Inferior parietal cortex (tissue), 1 donor: ENCODE measurements at regions not wholly inside any gene's neighbourhood (a gene's known extent, or its start where the extent isn't known, plus 50 kb on each side); places are given as distances from the start of the nearest gene placed in this dataset.
"Not testable (repeated sequence)": the region's sequence is repeated elsewhere in the genome, so short reads cannot be mapped to it uniquely, and the experiment has no call there.

Experiments used
- DNase-seq: peaks from one replicate; pipeline ENCODE4 v3.0.0-alpha.2; 2016; ENCODE audit errors: extremely low spot score

DNA sequence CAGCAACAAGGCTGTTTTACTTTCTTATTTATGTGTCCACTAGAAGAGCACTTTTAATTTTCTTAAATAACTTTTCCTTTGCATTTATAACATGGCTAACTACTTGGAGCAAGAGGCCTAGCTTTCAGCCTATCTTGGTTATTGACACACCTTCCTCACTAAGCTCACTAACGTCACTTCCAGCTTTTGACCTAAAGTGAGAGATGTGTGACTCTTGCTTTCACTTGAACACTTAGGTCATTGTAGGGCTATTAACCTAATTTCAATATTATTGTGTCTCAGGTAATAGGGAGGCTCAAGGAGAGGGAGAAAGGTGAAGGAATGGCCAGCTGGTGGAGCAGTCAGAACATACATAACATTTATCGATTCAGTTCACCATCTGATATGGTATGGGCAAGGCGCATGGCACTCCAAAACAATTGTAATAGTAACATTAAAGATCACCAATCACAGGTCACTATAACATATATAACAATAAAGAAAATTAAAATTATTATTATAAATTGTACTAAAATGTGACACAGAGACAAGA lies 95.0 kb upstream of the FAM20C start:
- DNase-seq = no peak

DNA sequence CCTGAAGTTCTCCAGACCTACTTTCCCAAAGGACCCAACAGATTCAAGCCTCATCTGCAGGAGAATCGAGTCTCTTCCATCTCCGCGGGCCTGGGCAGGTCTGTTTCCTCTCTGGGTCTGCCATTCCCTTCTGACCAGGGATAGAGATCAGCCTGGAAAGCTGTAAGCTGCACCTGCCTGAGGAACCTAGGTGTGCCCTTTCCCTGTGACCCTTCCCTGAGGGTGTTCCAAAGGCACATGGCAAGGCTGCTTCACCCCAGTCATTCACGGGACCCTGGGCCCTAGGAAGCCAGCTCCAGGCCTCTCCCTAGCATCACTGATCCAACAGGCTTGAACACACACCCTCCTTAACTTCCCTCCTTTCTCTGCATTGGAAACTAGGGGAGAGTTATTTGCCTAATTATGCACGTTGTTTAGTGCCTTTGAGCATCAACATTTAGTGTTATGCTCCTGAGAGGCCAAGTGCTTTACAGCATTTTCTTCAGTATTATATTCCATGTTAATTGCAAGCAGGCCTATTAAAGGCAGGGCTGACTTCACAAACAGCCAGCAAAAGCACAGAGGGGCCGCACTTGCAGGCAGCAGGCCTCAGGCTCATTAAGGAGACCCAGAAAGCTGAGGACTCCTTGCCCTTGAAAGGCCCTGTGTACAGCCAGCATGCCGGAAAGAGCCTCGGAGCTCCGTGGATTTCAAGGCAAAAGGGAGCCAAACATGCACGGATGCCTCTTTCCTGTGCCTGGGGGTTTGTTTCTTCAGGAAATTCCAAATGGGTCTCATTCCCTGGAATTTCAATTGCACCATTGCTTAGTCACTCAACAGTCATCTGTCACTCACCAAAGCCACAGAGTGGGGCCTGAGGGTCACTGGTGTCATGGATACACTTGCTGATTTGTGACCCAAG lies 91.0 kb upstream of the FAM20C start:
- no peak for DNase-seq

GRCh38 chr7:102047-102711 lies 90.2 kb upstream of the FAM20C start:
- DNase-seq = no peak

- DNase-seq = no peak
These were observed 89.7 kb upstream of the FAM20C start for GRCh38 chr7:102721-103120.

GRCh38 chr7:103981-104380 lies 88.4 kb upstream of the FAM20C start:
- DNase-seq = not testable (repeated sequence)

- DNase-seq = no peak
These were observed 87.4 kb upstream of the FAM20C start for GRCh38 chr7:105002-105401.

- no peak for DNase-seq
These were observed 86.0 kb upstream of the FAM20C start for GRCh38 chr7:106356-106755.

GRCh38 chr7:107233-107632 lies 85.1 kb upstream of the FAM20C start:
- no peak for DNase-seq

DNA sequence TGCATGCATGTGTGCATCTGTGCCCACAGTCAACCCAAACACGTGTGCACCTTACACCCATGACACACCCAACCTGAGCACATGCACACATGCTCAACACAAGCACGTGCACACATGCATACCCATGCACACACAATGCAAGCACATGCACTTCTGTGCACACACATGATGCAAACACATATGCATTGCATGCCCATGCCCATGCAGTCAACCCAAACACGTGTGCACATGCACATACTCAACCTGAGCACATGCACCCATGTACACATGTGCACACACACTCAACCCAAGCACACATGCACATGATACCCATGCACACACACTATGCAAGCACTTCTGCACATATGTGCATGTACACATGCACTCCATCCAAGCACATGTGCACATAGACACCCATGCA lies 84.5 kb upstream of the FAM20C start:
- DNase-seq = no peak

DNA sequence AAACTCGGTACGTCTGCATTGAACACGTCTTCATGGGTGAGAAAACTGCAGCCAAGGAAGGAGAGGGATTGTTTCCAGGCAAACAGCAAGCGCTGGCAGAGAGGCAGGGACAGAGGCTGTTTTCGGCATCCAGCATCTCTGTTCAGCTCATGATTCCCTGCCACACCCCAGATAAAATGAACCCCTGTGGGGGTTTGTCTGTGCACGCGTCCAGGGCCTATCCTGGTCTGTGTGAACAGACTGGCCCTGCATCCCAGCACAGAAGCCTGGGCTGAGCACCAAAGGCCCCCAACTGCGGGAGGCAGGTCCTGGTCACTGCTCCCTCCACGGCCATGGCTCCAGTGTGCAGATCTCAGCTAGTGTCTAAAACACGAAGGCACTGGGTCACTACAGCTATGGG lies 83.3 kb upstream of the FAM20C start:
- no peak for DNase-seq

DNA sequence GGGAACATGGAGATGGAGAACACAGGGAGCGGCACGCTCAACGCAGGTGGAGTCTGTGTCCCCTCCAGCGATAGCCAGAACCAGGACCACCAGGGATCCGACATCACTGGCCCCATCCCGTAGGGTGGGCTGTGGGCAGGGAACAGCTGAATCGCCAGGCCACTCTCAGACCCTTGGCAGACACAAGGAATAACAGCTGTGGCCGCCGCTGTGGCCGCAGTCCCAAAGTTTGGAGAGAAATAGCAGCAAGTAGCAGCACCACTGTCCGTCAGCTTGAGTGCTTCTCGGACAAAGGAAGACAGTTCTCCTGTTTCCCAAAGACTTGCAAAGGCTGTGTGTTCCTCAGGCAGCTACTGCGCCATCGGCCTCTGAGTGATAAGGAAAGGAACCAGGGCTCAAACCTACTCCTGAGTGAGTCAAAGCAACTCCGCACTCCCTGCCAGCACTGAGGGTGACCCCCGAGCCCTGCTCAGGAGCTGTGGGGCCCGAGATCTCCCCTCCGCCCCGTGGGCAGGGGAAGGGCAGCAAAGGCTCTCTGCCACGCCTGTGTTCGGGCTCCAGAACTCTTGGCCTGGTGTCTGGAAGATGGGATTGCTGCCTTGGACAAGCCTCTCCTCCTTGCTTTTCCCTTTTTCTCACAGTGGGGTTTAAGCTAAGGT lies 82.3 kb upstream of the FAM20C start:
- DNase-seq = no peak

DNA sequence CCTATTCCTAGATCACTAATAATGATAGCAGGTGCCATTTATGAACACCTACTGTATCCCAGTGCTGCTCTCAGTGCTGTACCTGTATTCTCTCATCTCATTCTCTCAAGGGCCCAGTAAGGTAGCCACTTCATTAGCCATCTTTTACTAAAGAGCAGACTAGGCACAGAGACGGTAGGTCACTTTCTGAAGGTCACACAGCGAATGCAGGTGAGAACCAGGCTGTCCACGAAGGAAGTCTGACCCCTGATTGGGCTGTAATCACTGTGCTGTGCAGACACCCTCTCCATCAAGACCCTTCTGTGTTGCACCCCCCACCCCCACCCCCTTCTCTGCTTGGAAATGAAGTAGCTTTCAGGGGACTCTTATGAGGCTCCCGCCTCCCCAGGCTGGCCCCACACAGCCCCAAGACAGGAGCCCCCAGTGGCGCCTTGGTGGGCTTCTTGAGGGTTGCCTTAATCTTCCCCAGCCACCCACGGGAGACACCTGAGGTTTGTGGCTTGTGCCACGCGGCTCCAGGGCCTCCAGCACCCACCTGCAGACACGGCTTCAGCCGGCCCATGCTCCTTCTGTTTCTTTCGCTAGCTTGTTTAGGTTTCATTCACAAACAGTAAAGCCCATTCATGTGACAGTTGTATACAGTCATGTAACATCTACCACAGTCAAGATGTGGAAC lies 81.7 kb upstream of the FAM20C start:
- DNase-seq = no peak

- DNase-seq = no peak
These were observed 80.8 kb upstream of the FAM20C start for GRCh38 chr7:111591-111990.

- no peak for DNase-seq
These were observed 79.5 kb upstream of the FAM20C start for GRCh38 chr7:112881-113280.

DNA sequence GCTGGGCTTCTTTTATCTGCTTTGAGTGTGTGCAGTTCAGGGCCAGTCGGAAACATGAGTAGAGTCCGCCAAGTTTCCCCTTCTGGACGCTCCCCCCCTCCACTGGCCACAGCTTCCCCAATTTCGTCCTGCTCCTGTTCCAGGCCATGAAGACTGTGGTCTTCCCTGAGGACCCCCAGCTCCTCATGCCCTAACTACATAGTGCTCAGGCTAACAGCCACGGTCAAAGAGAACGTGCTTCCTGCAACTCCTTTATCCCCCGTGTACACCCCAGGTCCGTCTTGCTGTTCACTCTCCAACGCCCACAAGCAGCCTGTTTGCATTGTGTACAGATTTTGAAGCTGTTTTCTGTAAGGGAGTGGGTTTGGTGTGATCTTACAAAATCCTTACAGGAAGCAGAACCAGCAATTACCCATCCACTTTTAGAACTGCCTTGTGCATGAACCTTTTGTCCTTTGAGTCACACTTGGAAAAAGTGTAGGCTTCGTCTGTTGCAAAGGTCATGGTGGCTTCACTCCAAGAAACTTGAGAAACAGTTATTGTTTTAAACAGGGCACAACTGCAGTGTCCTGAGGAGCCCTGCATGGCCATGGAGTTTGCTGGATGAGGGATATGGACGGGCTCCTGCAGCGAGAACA lies 77.0 kb upstream of the FAM20C start:
- DNase-seq = no peak

GRCh38 chr7:116188-116981 lies 76.0 kb upstream of the FAM20C start:
- DNase-seq = no peak

GRCh38 chr7:117836-118614 lies 74.3 kb upstream of the FAM20C start:
- DNase-seq = no peak

- no peak for DNase-seq
These were observed 73.6 kb upstream of the FAM20C start for GRCh38 chr7:118615-119391.
